ENCODE measurements at regions not wholly inside any gene's neighbourhood (a gene's known extent, or its start where the extent isn't known, plus 50 kb on each side); places are given as distances from the start of the nearest gene placed in this dataset.
"Not testable (repeated sequence)": the region's sequence is repeated elsewhere in the genome, so short reads cannot be mapped to it uniquely, and the experiment has no call there.

GRCh38 chr20:60147004-60147403 is 188.8 kb downstream of the CDH26 start:
- Histone ChIP-seq H3K27ac (no peak overlapping the region), H3K4me3 (no peak overlapping the region)

GRCh38 chr20:60148885-60149284 is 190.7 kb downstream of the CDH26 start:
- no peak overlapping the region for H3K4me3 ChIP-seq

GRCh38 chr20:60152792-60153191 is 194.6 kb downstream of the CDH26 start:
- no peak overlapping the region for H3K27ac ChIP-seq
- no peak overlapping the region for H3K4me3 ChIP-seq

More at GRCh38 chr20:60148885-60149284, 190.7 kb downstream of the CDH26 start:
- no peak overlapping the region for H3K27ac ChIP-seq

GRCh38 chr20:60160451-60161145 is 202.4 kb downstream of the CDH26 start:
- no peak overlapping the region for H3K27ac ChIP-seq
- no peak overlapping the region for H3K4me3 ChIP-seq

GRCh38 chr20:60167812-60168211 is 209.6 kb downstream of the CDH26 start:
- H3K4me3 ChIP-seq = no peak overlapping the region

GRCh38 chr20:60168963-60169362 is 210.7 kb downstream of the CDH26 start:
- Histone ChIP-seq H3K4me3 (no peak overlapping the region), H3K27ac (no peak overlapping the region)

More at GRCh38 chr20:60167812-60168211, 209.6 kb downstream of the CDH26 start:
- no peak overlapping the region for H3K27ac ChIP-seq

- no peak overlapping the region for H3K27ac ChIP-seq
- H3K4me3 ChIP-seq = no peak overlapping the region
Measured at GRCh38 chr20:60170116-60170515, 211.9 kb downstream of the CDH26 start.

- H3K27ac ChIP-seq = no peak overlapping the region
- H3K4me3 ChIP-seq = no peak overlapping the region
Measured at GRCh38 chr20:60171313-60171712, 213.1 kb downstream of the CDH26 start.

- H3K4me3 ChIP-seq = no peak overlapping the region
- no peak overlapping the region for H3K27ac ChIP-seq
Measured at GRCh38 chr20:60171738-60172137, 213.5 kb downstream of the CDH26 start.

- Histone ChIP-seq H3K4me3 (no peak overlapping the region), H3K27ac (no peak overlapping the region)
Measured at GRCh38 chr20:60172346-60172984, 214.2 kb downstream of the CDH26 start.

- no peak overlapping the region for H3K27ac ChIP-seq
Measured at GRCh38 chr20:60177080-60177479, 218.9 kb downstream of the CDH26 start.

GRCh38 chr20:60180986-60181385 is 222.8 kb downstream of the CDH26 start:
- no peak overlapping the region for H3K27ac ChIP-seq
- H3K4me3 ChIP-seq = no peak overlapping the region

More at GRCh38 chr20:60177080-60177479, 218.9 kb downstream of the CDH26 start:
- no peak overlapping the region for H3K4me3 ChIP-seq

GRCh38 chr20:60186412-60186811 is 228.2 kb downstream of the CDH26 start:
- H3K4me3 ChIP-seq = no peak overlapping the region
- H3K27ac ChIP-seq = no peak overlapping the region

GRCh38 chr20:60187683-60188082 is 229.5 kb downstream of the CDH26 start:
- Histone ChIP-seq H3K27ac (no peak overlapping the region), H3K4me3 (no peak overlapping the region)

- no peak overlapping the region for H3K27ac ChIP-seq
- H3K4me3 ChIP-seq = no peak overlapping the region
Measured at GRCh38 chr20:60191014-60191413, 232.8 kb downstream of the CDH26 start.

- Histone ChIP-seq H3K4me3 (no peak overlapping the region), H3K27ac (no peak overlapping the region)
Measured at GRCh38 chr20:60192326-60192725, 234.1 kb downstream of the CDH26 start.

- not testable (repeated sequence) for H3K4me3 ChIP-seq, H3K27ac ChIP-seq
Measured at GRCh38 chr20:60199132-60199531, 240.9 kb downstream of the CDH26 start.

GRCh38 chr20:60199866-60200265 is 241.6 kb downstream of the CDH26 start:
- Histone ChIP-seq H3K27ac (no peak overlapping the region), H3K4me3 (no peak overlapping the region)

- no peak overlapping the region for H3K27ac ChIP-seq
- H3K4me3 ChIP-seq = no peak overlapping the region
Measured at GRCh38 chr20:60200305-60200918, 242.2 kb downstream of the CDH26 start.

GRCh38 chr20:60201198-60201835 is 243.1 kb downstream of the CDH26 start:
- no peak overlapping the region for H3K4me3 ChIP-seq
- no peak overlapping the region for H3K27ac ChIP-seq

GRCh38 chr20:60202046-60202445 is 243.8 kb downstream of the CDH26 start:
- H3K4me3 ChIP-seq = no peak overlapping the region

More at GRCh38 chr20:60202046-60202445, 243.8 kb downstream of the CDH26 start:
- H3K27ac ChIP-seq = no peak overlapping the region
